RCC 7860 (cell line): ENCODE measurements at regions not wholly inside any gene's neighbourhood (a gene's known extent, or its start where the extent isn't known, plus 50 kb on each side); places are given as distances from the start of the nearest gene placed in this dataset.

ENCODE experiments used
- DNase-seq: peaks from one replicate; pipeline ENCODE4 v3.0.0-alpha.2; 2015; ENCODE audit warnings: low spot score
- FAIRE-seq: peaks from 2 replicates; lab custom pipeline; 2012; peaks lifted over from hg19 to GRCh38; lab: Jason Lieb, UNC

DNA sequence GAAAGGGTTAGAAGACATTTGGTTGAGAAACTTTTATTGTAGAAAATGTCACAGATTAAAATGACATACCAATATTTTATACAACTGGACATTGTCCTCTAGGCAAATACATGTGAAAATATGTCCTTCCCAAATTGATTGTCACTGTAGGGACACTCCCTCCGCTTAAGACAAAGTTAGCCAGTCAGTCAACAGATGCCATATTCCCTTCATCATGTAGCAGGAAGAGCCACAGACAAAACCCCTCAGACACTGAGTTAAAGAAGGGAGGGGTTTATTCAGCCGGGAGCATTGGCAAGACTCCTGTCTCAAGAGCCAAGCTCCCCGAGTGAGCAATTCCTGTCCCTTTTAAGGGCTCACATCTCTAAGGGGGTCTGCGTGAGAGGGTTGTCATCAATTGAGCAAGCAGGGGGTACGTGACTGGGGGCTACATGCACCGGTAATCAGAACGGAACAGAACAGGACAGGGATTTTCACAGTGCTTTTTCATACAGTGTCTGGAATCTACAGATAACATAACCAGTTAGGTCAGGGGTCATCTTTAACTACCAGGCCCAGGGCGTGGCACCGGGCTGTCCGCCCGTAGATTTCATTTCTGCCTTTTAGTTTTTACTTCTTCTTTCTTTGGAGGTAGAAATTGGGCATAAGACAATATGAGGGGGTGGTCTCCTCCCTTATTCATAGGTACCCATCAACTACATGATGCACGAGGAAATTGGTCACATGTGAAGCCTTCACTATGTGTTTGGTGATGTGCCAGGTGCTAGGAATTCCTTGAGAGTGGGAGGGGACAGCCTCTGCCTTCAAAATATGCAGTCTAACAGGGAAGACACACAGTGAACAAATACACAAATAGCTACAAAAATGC lies 155.7 kb upstream of the CDYL start:
- FAIRE-seq, result no peak
- DNase-seq, result no peak

DNA sequence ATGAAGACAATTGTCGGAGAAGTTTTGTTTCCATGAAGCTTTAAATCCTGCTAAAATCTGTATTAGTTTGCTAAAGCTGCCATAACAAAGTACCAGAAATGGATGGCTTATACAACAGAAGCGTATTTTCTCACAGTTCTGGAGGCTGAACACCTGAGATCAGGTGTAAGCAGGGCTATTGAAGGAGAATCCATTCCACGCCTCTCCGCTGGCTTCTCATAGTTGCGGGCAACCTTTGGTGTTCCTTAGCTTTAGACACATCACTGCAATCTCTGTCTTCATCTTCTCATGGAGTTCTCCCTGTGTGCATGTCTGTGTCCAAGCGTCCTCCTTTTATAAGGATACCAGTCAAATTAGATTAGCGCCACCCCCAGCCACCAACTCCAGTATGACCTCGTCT lies 159.9 kb upstream of the CDYL start:
- FAIRE-seq, result no peak
- DNase-seq, result no peak

DNA sequence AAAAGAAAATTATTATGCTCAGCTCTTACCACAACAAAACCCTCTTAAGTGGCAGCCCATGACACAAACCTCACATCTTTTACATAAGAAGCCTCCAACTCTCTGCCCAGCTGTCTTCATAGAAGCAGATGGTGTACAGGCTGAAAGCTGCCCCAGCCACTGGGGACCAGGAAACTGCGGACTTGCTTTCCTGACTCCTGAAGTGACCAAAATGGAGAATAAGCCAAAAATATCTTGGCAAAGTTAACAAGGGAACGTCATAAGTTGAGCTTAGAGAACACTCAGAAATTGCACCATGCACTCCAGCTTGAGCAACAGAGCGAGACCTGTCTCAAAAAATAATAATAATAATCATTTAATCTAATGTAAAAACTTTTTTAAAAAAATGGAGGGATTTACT lies 160.3 kb upstream of the CDYL start:
- no peak for FAIRE-seq
- no peak for DNase-seq

DNA sequence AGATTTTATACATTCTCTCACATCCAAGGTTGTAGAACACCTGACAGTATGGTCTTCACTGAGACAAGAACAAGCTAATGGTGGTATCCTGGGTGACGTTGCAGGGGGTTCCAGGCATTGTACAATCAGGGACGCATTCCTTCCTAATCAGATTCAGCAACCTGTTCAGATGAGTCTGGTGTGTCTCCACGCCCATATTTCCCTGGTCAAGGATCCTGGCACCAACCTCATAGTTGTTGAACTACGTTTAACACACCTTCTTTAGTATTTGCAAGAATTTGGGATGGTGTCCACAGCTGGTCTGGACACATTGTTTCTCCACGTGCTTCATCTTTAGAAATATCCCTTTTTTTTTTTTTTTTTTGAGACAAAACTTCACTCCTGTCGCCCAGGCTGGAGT lies 161.0 kb upstream of the CDYL start:
- FAIRE-seq (no peak), DNase-seq (no peak)

DNA sequence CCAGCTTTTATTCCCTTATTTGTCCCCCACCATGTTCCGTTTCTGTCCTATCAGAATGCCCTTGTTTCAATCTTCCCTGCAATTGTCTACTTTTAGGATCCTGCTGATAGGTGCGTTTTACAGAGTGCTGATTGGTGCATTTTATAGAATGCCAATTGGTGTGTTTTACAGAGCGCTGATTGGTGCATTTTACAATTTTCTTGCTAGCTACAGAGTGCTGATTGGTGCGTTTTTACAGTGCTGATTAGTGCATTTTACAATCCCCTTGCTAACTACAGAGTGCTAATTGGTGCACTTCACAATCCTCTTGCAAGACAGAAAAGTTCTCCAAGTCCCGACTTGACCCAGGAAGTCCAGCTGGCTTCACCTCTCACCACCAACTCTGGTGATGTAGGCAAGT lies 161.6 kb upstream of the CDYL start:
- no peak for FAIRE-seq

DNA sequence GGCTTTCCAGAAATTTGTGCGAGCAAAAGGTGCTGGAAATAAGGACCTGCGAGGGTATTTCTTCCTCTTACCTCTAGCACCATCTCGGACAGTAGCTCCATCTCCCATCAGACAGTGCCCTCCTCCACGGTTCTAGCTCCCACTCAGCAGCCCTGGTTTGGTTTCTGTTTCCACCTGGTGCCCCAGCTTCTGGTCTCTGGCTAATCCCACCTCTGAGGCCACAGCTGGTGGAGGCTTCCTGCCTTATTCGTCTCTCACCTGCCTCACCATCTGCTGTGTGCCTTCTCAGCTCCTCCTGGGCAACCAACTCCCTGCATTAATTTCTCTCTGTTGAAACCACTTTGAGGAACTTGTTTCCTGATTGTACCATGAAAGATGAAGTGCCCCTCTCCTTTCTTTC lies 162.4 kb upstream of the CDYL start:
- DNase-seq (no peak), FAIRE-seq (no peak)

More for the DNA sequence above, 161.6 kb upstream of the CDYL start:
- no peak for DNase-seq

DNA sequence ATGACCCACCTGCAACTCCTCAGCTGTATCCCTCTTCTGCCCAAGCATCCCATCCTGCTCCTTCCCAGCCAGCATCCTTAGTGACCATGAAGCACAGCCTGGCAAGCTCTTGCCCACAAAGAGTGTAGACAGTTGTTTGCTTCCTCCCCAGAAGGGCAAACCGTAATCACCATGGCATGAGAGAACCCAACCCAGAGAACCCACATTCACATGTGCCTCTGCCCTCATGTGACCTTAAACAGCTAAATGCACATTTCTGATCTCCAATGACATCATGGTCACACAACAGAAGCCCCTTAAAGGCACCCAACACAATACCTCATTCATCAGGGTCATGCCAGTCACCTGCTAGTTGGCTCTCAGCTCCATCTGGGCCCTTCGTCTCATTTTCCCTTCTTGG lies 162.8 kb upstream of the CDYL start:
- DNase-seq (no peak), FAIRE-seq (no peak)

DNA sequence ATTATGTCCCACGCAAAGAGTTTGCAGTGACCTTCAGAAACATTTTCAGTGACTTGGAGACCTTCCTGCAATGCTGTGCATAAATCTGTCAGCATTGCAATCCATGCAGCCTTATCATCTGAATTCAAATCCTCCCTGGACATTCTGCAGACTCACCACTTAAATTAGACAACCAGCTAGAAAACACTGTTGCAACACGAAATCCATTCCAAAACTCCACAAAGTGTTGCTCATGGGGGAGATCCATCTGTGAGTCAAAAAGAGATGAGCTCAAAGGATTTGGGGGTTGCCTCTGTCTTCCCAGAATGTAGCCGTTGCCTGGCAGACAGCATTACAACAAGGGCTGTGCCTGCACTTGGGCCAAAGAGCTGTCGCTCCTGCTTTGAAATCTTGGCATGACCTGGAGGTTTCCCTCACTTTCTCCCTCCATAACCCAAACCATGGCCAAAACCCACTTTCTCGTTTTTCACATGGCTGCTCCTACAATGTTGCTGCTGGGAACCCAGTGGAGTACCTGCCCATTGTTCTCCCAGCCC lies 163.5 kb upstream of the CDYL start:
- FAIRE-seq, result no peak
- no peak for DNase-seq

DNA sequence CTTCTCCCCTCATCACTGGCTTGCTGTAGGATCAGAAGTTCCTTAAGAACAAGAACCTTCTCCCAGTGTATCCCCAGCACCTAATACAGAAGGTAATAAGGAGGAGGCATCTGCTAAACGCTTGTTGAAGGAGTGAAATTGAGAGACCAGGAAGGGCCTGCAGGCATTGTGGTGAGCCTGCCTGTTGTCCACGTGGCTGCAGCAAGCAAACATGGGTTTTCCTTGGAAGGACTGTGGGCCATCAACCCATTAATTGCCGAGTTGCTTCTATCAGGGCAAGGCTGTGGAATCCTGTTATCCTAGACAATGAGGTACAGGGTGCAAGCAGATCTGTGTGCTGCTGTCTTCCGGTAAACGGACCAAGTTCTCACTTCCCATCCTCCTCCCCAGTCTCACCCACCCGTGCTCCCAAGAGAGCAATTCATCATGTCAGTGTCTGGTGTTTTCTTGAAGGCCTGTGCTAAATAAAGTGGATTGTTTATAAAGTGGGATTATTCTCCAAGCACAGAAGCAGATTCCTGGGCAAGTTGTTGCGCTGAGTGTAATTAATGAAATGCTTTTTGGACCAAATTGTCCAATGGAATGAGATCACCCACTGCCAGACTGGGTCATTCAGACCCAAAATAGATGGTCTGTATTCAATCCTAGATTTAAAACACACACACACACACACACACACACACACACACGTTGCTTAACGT lies 164.6 kb upstream of the CDYL start:
- FAIRE-seq (no peak), DNase-seq (no peak)

DNA sequence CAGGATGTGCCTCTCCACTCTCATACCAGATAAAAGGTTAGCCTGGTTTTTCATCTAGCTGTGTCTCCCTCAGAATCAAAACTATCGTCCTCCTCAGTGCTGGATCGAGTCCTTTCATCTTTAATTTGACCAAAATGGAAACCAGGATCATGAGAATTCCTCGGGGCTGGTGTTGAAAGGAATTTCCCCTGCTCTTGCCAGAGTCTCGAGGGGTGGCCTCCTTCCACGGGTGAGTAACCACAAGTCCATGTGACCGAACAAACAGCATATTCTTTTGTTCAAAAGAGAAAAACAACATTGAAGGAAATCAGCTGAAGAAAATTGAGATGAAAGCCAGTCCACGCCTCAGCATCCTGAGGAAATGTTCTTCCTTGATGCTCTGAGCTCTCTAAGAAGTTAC lies 165.9 kb upstream of the CDYL start:
- FAIRE-seq (no peak), DNase-seq (no peak)

DNA sequence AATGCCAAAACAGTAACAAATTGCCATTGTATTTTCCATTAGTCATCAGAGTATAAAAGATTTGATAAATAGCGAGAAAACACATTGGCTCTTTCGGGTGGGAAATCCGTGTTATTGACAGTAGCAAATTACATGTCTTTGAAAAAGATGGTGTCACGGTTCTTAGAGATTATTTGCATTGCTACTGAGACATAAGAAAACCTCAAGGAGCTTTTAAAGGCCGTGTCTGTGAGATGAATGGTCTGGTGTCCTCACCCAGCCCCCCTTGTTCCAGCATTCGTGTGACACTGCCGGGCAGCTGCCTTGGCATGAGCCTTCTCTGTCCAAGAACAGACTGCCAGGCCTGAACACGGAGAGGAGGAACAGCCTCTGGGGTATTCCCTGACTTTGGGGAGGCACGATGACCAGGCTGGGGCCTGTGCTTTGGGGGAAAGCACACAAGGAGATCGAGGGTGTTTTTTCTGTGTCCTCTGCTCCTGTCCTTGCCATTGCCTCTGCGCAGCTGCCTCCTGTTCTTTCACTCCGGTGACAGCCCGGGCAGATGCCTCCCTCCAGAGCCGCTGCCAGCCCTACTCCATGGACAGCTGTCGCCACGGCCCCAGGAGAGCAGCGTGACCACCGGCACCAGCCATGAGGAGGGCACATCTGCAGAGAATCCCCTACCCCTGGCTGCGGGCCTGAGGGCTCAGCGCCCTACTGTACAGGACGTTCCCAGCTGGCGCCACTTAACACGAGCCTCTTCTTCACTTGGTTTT lies 167.7 kb upstream of the CDYL start:
- no peak for FAIRE-seq
- DNase-seq, result no peak

DNA sequence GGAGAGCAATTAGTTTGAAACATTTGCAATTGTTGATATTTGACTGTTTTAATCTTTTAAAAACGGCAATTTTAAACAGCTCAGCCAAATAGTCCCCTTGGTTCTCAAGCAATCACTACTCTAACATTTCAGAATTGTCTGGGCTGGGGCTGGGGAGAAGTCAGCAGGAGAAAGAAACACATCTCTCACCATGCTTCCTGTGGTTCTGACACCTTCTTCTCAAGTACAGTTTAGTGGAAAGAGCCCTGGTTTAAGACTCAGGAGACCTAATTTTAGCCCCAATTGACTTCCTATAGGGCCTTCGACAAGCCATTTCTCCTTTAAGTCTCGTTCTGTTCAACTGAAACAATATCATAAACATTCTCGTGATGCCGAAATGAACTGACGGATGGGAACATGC lies 168.4 kb upstream of the CDYL start:
- FAIRE-seq (no peak), DNase-seq (no peak)

DNA sequence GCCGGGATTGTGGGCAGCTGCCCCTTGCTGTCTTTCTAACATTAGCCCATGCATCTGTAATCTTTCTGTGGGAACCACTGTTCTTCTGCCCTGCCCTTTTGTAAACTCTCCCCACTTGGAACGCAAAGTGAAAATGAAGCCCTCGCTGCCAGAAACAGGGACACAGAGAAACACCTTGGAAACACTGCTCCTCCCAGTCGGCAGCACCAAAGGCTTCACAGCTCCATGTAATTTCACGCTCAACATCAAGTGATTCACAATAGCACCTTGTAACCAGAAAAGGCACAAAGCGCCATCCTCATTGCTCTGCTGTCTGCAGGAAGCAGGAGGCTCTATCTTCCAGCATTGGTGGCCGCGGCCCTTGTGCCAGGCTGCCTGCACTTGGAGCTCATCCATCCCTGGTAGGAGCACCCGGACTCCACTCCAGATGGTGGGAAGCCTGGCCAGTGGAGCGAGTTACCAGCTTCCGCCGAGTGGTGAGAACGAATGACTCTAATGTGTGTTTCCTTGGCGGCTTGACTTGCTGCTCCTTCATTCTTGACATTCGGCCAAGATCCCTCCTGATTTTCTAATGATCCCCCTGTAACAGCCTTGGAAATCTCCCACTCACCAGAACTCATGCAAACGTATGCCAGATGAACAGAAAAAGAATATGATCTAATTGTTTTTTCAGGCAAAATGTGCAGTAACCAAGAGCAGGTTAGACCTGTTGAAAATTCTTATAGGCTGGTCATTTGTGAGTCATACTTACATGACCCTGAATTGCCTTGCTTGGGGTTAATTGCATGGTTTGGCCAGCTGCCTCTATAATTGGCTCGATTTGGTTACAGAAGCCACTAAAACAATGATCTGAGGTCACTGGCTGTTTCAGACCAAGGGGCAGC lies 169.1 kb upstream of the CDYL start:
- DNase-seq (peak; percentile 94), FAIRE-seq (peak; percentile 91)

DNA sequence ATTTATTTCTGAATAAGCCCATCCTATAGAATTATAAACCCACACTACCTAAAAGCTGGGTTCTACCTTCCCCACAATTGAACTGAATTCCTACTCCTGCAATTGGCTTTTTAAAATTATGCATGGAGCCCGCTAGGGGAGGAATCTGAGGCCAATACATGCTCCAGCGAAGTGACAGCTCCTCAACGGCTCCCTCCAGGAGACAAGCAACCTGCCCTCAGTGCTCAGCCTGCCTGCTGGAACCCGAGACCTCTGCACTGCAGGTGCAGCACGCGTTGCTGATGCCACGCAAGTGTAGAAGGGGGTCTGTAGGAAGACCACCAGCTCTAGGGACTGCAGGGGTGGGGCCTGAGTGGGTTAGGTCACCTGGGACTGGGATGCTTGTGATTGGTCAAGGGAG lies 170.2 kb upstream of the CDYL start:
- no peak for FAIRE-seq

DNA sequence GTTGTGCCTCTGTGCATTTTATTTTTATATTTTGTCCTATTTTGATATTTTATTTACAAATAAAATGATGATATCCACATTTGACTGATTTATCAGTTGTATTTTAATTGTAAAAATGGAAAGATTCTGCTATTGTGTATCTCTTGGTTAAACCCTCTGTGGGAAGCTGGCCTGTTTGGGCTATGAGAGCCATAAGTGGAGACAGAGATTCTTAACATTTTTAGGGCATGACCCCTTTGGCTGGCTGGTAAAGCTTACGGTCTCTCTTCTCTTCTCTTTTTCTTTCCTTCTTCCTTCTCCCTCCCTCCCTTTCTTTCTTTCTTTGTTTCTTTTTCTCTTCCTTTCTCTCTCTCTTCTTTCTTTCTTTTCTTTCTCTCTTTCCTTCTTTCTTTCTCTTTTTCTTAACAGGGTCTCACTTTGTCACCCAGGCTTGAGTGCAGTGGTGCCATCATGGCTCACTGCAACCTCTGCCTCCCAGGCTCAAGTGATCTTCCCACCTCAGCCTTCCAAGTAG lies 172.3 kb upstream of the CDYL start:
- DNase-seq (no peak), FAIRE-seq (no peak)

More for the DNA sequence above, 170.2 kb upstream of the CDYL start:
- no peak for DNase-seq

DNA sequence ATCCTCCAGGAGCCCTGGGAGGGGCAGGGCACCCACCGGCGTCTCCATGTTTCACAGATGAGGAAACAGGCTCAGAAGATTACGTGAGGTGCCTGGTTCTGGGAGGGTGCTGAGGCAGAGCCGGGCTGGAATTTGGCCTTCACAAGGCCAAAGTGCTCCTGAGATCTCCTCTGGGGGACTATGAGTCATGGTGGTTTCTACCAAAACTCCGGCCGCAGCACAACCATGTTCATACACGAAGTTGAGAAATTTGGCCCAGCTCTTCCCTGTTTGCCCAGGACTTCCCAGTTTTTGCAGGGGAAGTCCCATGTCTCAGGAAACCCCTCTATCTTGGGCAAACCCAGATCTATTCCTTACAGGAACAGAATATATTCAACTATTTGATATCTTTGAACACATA lies 172.9 kb upstream of the CDYL start:
- peak; percentile 27 for DNase-seq
- FAIRE-seq, result no peak

DNA sequence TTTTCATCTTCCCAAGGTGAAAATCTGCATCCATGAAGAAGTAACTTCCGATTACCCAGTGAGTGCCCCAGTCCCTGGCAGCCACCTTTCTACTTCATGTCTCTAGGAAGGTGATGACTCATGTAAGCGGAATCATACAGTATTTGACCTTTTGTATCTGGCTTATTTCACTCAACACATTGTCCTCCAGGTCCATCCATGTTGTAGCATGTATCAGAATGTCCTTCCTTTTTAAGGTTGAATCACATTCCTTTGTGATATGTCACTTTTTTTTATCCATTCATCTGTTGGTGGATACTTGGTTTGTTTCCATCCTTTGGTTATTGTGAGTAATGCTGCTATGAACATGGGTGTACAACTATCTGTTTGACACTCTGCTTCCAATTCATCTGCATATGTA lies 176.3 kb upstream of the CDYL start:
- DNase-seq, result peak; percentile 78
- peak; percentile 69 for FAIRE-seq

DNA sequence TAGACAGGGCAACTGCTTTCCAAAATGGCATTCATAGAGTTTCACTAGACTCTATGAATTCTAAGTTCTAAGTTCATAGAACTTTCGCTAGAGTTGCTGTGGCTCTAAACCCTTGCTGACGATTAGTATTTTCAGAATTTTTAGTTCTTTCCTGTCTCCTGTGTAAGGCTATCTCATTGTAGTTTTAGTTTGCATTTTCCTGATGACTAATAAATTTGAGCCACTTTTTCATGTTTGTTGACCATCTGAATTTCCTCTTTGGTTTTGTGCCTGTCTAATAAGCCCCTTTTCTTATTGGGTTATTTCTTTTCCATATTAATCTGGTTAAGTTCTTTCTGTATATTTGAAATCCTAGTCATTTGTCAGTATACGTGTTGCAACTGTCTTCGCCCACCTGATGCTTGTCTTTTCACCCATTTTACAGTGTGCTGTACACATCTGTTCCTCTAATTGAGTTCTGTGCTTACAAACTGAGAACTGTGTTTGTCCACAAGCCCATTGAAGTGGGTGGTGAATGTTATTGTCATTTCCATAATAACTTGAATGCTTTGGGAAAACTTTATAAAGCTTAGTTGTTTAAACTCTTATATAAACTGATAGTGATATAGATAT lies 177.7 kb upstream of the CDYL start:
- FAIRE-seq, result no peak
- no peak for DNase-seq

DNA sequence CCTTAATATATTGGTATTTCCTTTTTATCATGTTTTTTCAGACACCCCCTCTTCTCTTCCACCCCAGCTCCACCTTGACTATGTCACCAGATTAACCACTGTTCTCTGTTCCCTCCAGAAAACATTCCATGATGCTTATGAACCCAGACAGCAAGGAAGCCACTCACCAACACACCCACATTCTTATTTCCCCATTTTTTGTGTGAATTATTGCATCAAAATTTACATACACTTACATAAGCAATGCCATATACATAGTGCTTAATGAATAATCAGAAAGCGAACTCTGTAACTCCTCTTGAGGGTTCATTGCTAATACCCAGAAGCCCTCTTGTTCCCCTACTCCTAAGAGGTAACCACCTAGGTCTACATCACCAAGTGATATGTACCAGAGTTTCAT lies 182.3 kb upstream of the CDYL start:
- FAIRE-seq (no peak), DNase-seq (no peak)

DNA sequence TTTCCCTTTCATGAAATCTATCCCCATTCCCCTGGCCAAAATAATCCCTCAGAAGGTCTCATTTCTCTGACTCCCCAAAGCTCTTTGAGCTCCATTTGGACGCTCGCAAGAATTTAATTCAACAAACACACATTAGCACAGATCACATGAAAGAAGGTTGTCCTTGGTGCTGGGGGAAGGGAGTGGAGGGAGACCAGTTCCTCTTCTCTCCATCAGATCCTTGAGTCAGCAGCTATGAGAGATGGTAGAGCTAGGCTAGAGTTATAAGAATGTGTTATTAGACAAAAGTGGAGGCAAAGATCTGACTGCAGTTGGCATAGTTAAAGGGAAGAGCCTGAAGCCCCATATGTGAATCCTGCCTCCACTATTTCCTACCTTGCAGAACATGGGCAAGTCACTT lies 184.2 kb upstream of the CDYL start:
- FAIRE-seq, result no peak
- DNase-seq, result no peak
